22Rv1 (cell line): ENCODE measurements at regions not wholly inside any gene's neighbourhood (a gene's known extent, or its start where the extent isn't known, plus 50 kb on each side); places are given as distances from the start of the nearest gene placed in this dataset.

ENCODE experiments used
- H3K27ac ChIP-seq: fragments of 450-650 bp; 2 replicates; pipeline ENCODE4 v1.5.1; 2017
- ZFX ChIP-seq: fragments of 450-650 bp; IDR thresholded peaks from 2 replicates; pipeline ENCODE4 v1.6.1; 2017; ENCODE audit warnings: antibody characterized with exemption, borderline replicate concordance
- TF ChIP-seq, protein P1 (sequence below): fragments of 450-650 bp; IDR thresholded peaks from 2 replicates; pipeline ENCODE4 v1.5.1; 2017; ENCODE audit warnings: mild to moderate bottlenecking

DNA sequence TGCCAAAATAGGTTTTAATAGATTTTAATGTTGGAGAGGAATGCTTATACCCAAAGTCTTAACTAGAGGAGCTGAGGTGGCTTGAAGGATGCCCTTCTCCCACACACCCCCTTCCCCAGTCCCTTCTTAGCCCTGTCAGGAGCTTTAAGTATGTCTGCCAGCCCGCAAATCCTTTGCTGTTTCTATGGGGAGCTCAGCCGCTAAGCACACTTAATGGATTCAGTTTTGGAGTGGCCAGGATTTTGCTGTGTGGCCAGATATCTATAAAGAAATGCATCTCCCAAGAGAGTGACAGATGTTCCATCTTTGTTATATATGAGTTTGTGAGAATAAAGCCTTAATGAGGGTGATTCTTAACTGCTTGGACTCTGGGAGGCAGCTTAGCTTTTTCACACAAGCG, 152.9 kb upstream of the ZNF32 start:
- TF ChIP-seq ZFX, result no peak
- TF ChIP-seq, protein P1, sequence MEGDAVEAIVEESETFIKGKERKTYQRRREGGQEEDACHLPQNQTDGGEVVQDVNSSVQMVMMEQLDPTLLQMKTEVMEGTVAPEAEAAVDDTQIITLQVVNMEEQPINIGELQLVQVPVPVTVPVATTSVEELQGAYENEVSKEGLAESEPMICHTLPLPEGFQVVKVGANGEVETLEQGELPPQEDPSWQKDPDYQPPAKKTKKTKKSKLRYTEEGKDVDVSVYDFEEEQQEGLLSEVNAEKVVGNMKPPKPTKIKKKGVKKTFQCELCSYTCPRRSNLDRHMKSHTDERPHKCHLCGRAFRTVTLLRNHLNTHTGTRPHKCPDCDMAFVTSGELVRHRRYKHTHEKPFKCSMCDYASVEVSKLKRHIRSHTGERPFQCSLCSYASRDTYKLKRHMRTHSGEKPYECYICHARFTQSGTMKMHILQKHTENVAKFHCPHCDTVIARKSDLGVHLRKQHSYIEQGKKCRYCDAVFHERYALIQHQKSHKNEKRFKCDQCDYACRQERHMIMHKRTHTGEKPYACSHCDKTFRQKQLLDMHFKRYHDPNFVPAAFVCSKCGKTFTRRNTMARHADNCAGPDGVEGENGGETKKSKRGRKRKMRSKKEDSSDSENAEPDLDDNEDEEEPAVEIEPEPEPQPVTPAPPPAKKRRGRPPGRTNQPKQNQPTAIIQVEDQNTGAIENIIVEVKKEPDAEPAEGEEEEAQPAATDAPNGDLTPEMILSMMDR, result no peak
- H3K27ac ChIP-seq, result no peak overlapping the region

DNA sequence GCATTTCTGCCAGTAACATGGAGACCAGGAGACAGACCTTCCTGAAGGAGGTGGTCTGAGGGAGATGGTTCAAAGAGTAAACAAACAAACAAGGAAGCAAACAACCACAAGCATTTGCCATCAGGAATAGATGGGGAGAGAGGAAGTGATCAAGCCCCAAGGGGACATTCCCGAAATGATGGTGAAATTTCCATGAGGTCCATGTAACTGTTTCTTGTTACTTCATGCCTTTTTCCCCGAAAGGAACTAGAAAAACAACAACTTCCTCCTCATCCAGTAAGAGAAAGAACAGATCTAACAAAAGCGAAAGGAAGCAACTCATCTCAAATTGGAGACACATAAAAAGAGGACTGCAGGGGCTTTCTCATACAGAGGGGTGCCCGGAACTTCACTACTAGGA, 152.5 kb upstream of the ZNF32 start:
- no peak for TF ChIP-seq ZFX
- TF ChIP-seq, protein P1, result no peak
- H3K27ac ChIP-seq, result no peak overlapping the region

DNA sequence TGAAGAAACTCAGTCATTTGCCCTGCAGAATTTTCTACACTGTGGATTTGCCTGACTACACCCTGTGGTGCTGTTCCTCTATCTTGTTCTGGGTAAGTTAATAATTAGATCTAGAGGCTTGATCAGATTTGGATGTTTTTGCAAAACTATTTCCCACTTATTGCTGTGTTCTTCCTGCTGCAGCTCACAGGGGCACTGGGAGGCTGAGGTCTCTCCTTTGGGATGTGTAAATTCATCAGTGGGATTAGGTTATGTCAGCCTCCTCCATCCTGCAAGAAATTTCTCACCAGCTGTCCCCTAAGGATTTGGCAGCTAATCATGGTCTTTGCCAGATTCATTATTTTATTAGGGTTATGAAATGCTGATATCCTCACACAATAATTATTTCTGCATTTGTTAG, 148.1 kb upstream of the ZNF32 start:
- no peak for TF ChIP-seq ZFX
- TF ChIP-seq, protein P1, result no peak
- H3K27ac ChIP-seq, result no peak overlapping the region

DNA sequence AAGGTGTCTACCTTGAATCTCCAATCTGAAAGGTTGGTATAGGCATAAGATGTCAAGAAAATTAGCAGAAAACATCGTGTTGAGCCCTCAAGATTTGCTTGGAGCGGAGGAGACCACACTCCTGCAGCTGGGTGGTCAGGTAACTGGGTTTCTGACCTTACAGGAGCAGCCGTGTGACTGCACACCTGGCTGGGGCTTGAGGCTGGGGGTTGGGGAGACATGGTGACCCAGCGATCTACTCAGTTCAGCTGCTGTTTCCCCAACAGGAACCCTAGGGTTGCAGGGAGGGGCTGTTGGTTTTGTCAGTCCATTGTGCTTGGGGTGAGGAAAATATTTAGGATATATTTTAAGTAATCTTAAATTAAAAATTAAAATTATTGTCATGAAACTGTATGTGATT, 147.0 kb upstream of the ZNF32 start:
- no peak for TF ChIP-seq ZFX
- TF ChIP-seq, protein P1, result no peak
- H3K27ac ChIP-seq, result no peak overlapping the region

DNA sequence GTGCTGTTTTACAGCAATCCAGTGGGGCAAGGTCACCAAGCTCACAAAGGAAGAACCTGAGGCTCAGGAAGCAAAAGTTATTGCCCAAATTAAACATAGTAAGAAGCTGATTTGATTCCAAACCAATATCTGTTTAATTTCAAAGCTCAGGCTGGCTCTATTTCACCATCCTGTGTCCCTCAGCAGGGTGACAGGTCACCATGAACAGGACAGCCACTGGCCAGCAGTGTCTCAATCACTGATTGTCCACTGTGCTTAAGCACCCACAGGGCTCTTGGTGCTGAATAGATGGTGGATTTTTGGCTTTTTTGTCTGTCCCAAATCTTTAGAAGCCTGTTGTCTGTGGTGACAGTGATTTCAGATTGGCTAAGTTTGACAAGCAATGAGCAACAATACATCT, 146.4 kb upstream of the ZNF32 start:
- TF ChIP-seq, protein P1, result no peak
- TF ChIP-seq ZFX, result no peak
- H3K27ac ChIP-seq, result no peak overlapping the region

- TF ChIP-seq ZFX, result no peak
- TF ChIP-seq, protein P1, result no peak
- no peak overlapping the region for H3K27ac ChIP-seq
Observed at GRCh38 chr10:43794181-43794815, 145.6 kb upstream of the ZNF32 start.

- H3K27ac ChIP-seq, result no peak overlapping the region
- TF ChIP-seq, protein P1, result no peak
- TF ChIP-seq ZFX, result no peak
Observed at GRCh38 chr10:43793704-43794103, 145.0 kb upstream of the ZNF32 start.
